ENCODE measurements at regions not wholly inside any gene's neighbourhood (a gene's known extent, or its start where the extent isn't known, plus 50 kb on each side); places are given as distances from the start of the nearest gene placed in this dataset.
"Not testable (repeated sequence)": the region's sequence is repeated elsewhere in the genome, so short reads cannot be mapped to it uniquely, and the experiment has no call there.

GRCh38 chr2:147147802-147148201 is 697.0 kb upstream of the ACVR2A start:
- H3K9me3 ChIP-seq (ENCODE audit: low read length): no peaks in the 10 kb centered on the region
- H3K9ac ChIP-seq (ENCODE audit: low read length): no peak overlapping the region
- ChIA-PET POLR2A (ENCODE audit: unreplicated experiment) (no interaction called here), CTCF (no interaction called here)
- BruUV-seq (replicated peaks): no TSS peak
- no peaks in the 10 kb centered on the region for H3F3A ChIP-seq (ENCODE audit: low read length, unreplicated experiment)
- TF ChIP-seq EZH2 (IDR thresholded peaks at IDR 0.05; ENCODE audit: low read length, unreplicated experiment) (no peak), EZH2phosphoT487 (IDR thresholded peaks at IDR 0.05; ENCODE audit: borderline replicate concordance, low read length) (no peak), CTCF (conservative IDR thresholded peaks at IDR 0.05; ENCODE audit: low read depth, low read length) (no peak)
- no peak overlapping the region for H3K4me2 ChIP-seq (ENCODE audit: low read length)
- intact Hi-C loops (cut with micrococcal nuclease): no loop called here
- no peak overlapping the region for H2AFZ ChIP-seq (ENCODE audit: low read length)
- H3K4me1 ChIP-seq (ENCODE audit: insufficient read depth, low read length): peaks cover 9% of the 10 kb centered on the region
- no peaks in the 10 kb centered on the region for H3K36me3 ChIP-seq (ENCODE audit: low read depth, low read length)
- H4K20me1 ChIP-seq (ENCODE audit: low read length): no peaks in the 10 kb centered on the region
- H3K27ac ChIP-seq (ENCODE audit: low read length): no peak overlapping the region
- DNase-seq (no peak), ATAC-seq (no peak)
- H3K4me3 ChIP-seq (ENCODE audit: low read length): no peak overlapping the region
- H3K79me2 ChIP-seq (ENCODE audit: low read length): no peaks in the 10 kb centered on the region
- no peaks in the 10 kb centered on the region for H3K27me3 ChIP-seq (ENCODE audit: low read length)
- H3K9me2 ChIP-seq (replicated peaks; ENCODE audit: low read length): no peaks in the 10 kb centered on the region

DNA sequence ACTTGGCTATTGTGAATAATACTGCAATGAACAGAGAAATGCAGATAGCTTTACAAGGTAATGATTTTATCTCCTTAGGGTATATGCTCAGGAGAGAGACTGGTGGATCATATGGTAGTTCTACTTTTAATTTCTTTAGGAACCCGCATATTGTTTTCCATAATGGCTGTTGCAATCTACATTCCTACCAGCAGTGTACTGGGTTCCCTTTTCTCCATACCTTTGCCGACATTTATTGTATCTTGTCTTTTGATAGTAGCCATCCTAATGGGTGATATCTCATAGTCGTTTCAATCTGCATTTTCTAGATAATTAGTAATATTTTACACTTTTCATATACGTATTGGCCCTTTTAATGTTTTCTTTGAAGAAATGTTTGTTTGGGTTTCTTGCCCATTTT is 702.9 kb upstream of the ACVR2A start:
- POLR2A ChIA-PET (ENCODE audit: unreplicated experiment): no interaction called here
- Histone ChIP-seq H2AFZ (ENCODE audit: low read length) (no peak overlapping the region), H3K9ac (ENCODE audit: low read length) (no peak overlapping the region), H3K4me1 (ENCODE audit: insufficient read depth, low read length) (peaks cover 11% of the 10 kb centered on the region), H3K4me2 (ENCODE audit: low read length) (no peak overlapping the region), H3F3A (ENCODE audit: low read length, unreplicated experiment) (no peaks in the 10 kb centered on the region), H3K9me2 (replicated peaks; ENCODE audit: low read length) (no peaks in the 10 kb centered on the region), H3K36me3 (ENCODE audit: low read depth, low read length) (no peaks in the 10 kb centered on the region), H3K79me2 (ENCODE audit: low read length) (no peaks in the 10 kb centered on the region), H4K20me1 (ENCODE audit: low read length) (no peaks in the 10 kb centered on the region), H3K9me3 (ENCODE audit: low read length) (no peaks in the 10 kb centered on the region), H3K4me3 (ENCODE audit: low read length) (no peak overlapping the region), H3K27ac (ENCODE audit: low read length) (no peak overlapping the region), H3K27me3 (ENCODE audit: low read length) (no peaks in the 10 kb centered on the region)
- no TSS peak for BruUV-seq (replicated peaks)
- intact Hi-C loops (cut with micrococcal nuclease): no loop called here
- CTCF ChIA-PET: no interaction called here
- ATAC-seq: no peak
- no peak for DNase-seq
- no peak; the same call in 1 of the 2 replicates for TF ChIP-seq CTCF (conservative IDR thresholded peaks at IDR 0.05; ENCODE audit: low read depth, low read length)
- TF ChIP-seq EZH2 (IDR thresholded peaks at IDR 0.05; ENCODE audit: low read length, unreplicated experiment): no peak
- TF ChIP-seq EZH2phosphoT487 (IDR thresholded peaks at IDR 0.05; ENCODE audit: borderline replicate concordance, low read length): no peak

GRCh38 chr2:147139732-147140131 is 705.1 kb upstream of the ACVR2A start:
- H2AFZ ChIP-seq (ENCODE audit: low read length): not testable (repeated sequence)

More at GRCh38 chr2:147139732-147140131, 705.1 kb upstream of the ACVR2A start:
- DNase-seq; H3K27ac ChIP-seq (ENCODE audit: low read length); H3K9me2 ChIP-seq (replicated peaks; ENCODE audit: low read length); H3K4me3 ChIP-seq (ENCODE audit: low read length); POLR2A ChIA-PET (ENCODE audit: unreplicated experiment); H3K4me2 ChIP-seq (ENCODE audit: low read length); H3K9me3 ChIP-seq (ENCODE audit: low read length); H3K36me3 ChIP-seq (ENCODE audit: low read depth, low read length); H3K79me2 ChIP-seq (ENCODE audit: low read length); H3F3A ChIP-seq (ENCODE audit: low read length, unreplicated experiment); H3K9ac ChIP-seq (ENCODE audit: low read length); BruUV-seq (replicated peaks); CTCF ChIA-PET; H4K20me1 ChIP-seq (ENCODE audit: low read length); H3K27me3 ChIP-seq (ENCODE audit: low read length); ATAC-seq: not testable (repeated sequence)
- peaks cover 11% of the 10 kb centered on the region for H3K4me1 ChIP-seq (ENCODE audit: insufficient read depth, low read length)
- intact Hi-C loops (cut with micrococcal nuclease): loop anchor here (2.0 to 10.0 kb wide), 3 partner anchors 37 to 215 kb away; no protein-coding TSS in a partner anchor

Data from PC-3 (cell line).